Chondrocyte (in vitro differentiated cells): ENCODE measurements at regions not wholly inside any gene's neighbourhood (a gene's known extent, or its start where the extent isn't known, plus 50 kb on each side); places are given as distances from the start of the nearest gene placed in this dataset.

ENCODE experiments used
- DNase-seq: peaks from one replicate; pipeline ENCODE4 v3.0.0; 2021; ENCODE audit warnings: mixed read lengths, low spot score
- H3K27ac Mint-ChIP-seq: one replicate; pipeline ENCODE4 v1.8.0; 2021; ENCODE audit warnings: mild to moderate bottlenecking, moderate library complexity, mixed read lengths; ENCODE audit not compliant: unreplicated experiment
- H3K27me3 Mint-ChIP-seq: 2 replicates; pipeline ENCODE4 v1.8.0; 2021; ENCODE audit warnings: low read depth, mixed read lengths
- H3K36me3 Mint-ChIP-seq: 2 replicates; pipeline ENCODE4 v1.8.0; 2021; ENCODE audit warnings: low read depth, mixed read lengths
- H3K4me1 Mint-ChIP-seq: 2 replicates; pipeline ENCODE4 v1.8.0; 2021; ENCODE audit warnings: low read depth, mild to moderate bottlenecking, mixed read lengths
- H3K4me3 Mint-ChIP-seq: one replicate; pipeline ENCODE4 v1.8.0; 2021; ENCODE audit warnings: mild to moderate bottlenecking, moderate library complexity, mixed read lengths; ENCODE audit not compliant: unreplicated experiment
- H3K9me3 Mint-ChIP-seq: 2 replicates; pipeline ENCODE4 v1.8.0; 2021; ENCODE audit warnings: low read depth, mixed read lengths
- TF ChIP-seq, protein P1 (sequence below): fragments of 200-600 bp; sonication (generic); IDR thresholded peaks from 2 replicates; pipeline ENCODE4 v1.5.0; 2021; ENCODE audit warnings: antibody characterized with exemption, mild to moderate bottlenecking, moderate library complexity

- Mint-ChIP-seq H3K9me3 (peaks cover 4% of the 10 kb centered on the region), H3K36me3 (no peaks in the 10 kb centered on the region), H3K27me3 (no peaks in the 10 kb centered on the region), H3K4me3 (no peak overlapping the region), H3K4me1 (peaks cover 2% of the 10 kb centered on the region), H3K27ac (no peak overlapping the region)
- TF ChIP-seq, protein P1, sequence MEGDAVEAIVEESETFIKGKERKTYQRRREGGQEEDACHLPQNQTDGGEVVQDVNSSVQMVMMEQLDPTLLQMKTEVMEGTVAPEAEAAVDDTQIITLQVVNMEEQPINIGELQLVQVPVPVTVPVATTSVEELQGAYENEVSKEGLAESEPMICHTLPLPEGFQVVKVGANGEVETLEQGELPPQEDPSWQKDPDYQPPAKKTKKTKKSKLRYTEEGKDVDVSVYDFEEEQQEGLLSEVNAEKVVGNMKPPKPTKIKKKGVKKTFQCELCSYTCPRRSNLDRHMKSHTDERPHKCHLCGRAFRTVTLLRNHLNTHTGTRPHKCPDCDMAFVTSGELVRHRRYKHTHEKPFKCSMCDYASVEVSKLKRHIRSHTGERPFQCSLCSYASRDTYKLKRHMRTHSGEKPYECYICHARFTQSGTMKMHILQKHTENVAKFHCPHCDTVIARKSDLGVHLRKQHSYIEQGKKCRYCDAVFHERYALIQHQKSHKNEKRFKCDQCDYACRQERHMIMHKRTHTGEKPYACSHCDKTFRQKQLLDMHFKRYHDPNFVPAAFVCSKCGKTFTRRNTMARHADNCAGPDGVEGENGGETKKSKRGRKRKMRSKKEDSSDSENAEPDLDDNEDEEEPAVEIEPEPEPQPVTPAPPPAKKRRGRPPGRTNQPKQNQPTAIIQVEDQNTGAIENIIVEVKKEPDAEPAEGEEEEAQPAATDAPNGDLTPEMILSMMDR: no peak
- DNase-seq: no peak
Observed at GRCh38 chr15:95734422-95735316, 595.8 kb upstream of the NR2F2 start.

GRCh38 chr15:95737060-95737459 lies 593.4 kb upstream of the NR2F2 start:
- TF ChIP-seq, protein P1: no peak
- Mint-ChIP-seq H3K9me3 (peaks cover 4% of the 10 kb centered on the region), H3K27ac (no peak overlapping the region), H3K4me3 (no peak overlapping the region), H3K27me3 (no peaks in the 10 kb centered on the region), H3K4me1 (peaks cover 2% of the 10 kb centered on the region), H3K36me3 (no peaks in the 10 kb centered on the region)
- no peak for DNase-seq

GRCh38 chr15:95739131-95739530 lies 591.4 kb upstream of the NR2F2 start:
- H3K4me3 Mint-ChIP-seq: no peak overlapping the region
- DNase-seq: no peak
- no peak overlapping the region for H3K27ac Mint-ChIP-seq
- H3K36me3 Mint-ChIP-seq: no peaks in the 10 kb centered on the region
- TF ChIP-seq, protein P1: no peak
- peaks cover 4% of the 10 kb centered on the region for H3K9me3 Mint-ChIP-seq
- peaks cover 2% of the 10 kb centered on the region for H3K4me1 Mint-ChIP-seq
- H3K27me3 Mint-ChIP-seq: no peaks in the 10 kb centered on the region

DNA sequence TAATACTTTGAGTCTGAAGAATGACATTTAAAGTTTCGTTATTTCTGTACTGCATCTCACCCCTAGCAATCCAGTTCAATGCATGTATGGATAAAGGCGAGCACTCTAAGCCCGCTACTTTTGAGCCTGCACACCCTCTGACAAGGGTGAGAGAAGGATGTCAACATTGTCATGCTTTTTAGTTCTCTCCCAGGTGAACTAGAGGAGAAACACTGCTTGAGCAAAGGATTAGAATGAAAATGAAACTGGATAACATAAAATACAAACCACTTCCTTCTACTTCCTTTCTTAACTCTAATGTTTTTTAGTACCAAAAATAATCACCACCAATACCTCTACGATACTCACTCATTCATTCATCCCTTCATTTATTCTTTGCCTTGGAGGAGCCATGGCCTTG lies 588.7 kb upstream of the NR2F2 start:
- no peak overlapping the region for H3K4me3 Mint-ChIP-seq
- TF ChIP-seq, protein P1: no peak
- no peaks in the 10 kb centered on the region for H3K27me3 Mint-ChIP-seq
- no peak overlapping the region for H3K27ac Mint-ChIP-seq
- peaks cover 2% of the 10 kb centered on the region for H3K9me3 Mint-ChIP-seq
- no peaks in the 10 kb centered on the region for H3K36me3 Mint-ChIP-seq
- no peak for DNase-seq
- H3K4me1 Mint-ChIP-seq: peaks cover 2% of the 10 kb centered on the region

GRCh38 chr15:95742256-95742655 lies 588.2 kb upstream of the NR2F2 start:
- Mint-ChIP-seq H3K4me1 (peaks cover 2% of the 10 kb centered on the region), H3K27me3 (no peaks in the 10 kb centered on the region), H3K27ac (no peak overlapping the region), H3K4me3 (no peak overlapping the region), H3K9me3 (peaks cover 2% of the 10 kb centered on the region), H3K36me3 (no peaks in the 10 kb centered on the region)
- TF ChIP-seq, protein P1: no peak
- no peak for DNase-seq
